ENCODE measurements at regions not wholly inside any gene's neighbourhood (a gene's known extent, or its start where the extent isn't known, plus 50 kb on each side); places are given as distances from the start of the nearest gene placed in this dataset.

DNA sequence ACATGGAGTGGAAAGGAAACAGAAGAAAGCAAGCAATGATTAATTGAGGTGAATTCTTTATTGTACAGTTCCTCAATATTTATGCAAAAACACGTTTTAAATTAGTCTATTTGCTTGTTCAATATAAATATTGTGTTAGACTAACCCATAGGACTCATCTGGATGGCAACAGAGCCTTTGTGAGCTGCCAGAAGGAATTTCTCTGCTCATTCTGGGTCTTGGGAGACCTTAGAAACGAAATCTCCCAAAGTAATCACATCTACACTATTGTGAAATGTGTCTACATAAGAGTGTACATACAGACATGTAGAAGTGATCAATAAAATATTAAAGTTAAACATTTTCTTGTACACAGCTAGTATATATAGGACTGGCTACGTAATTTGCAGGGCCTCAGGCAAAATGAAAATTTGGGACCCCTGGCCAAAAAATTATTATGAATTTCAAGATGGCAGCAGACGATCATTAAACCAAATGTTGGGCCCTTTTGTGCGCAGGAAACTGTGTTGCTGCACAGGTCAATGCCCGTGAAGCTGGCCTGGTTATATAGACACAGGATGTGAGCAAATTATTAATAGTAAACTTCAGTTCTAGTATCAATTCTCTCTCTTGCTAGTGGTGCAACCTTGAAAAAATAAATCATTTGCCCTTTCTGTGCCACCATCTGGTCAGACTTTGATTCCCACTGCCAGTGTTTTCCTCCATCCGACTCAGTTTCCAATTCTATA is 83.3 kb downstream of the MINAR1 start:
- TF ChIP-seq, protein P1, sequence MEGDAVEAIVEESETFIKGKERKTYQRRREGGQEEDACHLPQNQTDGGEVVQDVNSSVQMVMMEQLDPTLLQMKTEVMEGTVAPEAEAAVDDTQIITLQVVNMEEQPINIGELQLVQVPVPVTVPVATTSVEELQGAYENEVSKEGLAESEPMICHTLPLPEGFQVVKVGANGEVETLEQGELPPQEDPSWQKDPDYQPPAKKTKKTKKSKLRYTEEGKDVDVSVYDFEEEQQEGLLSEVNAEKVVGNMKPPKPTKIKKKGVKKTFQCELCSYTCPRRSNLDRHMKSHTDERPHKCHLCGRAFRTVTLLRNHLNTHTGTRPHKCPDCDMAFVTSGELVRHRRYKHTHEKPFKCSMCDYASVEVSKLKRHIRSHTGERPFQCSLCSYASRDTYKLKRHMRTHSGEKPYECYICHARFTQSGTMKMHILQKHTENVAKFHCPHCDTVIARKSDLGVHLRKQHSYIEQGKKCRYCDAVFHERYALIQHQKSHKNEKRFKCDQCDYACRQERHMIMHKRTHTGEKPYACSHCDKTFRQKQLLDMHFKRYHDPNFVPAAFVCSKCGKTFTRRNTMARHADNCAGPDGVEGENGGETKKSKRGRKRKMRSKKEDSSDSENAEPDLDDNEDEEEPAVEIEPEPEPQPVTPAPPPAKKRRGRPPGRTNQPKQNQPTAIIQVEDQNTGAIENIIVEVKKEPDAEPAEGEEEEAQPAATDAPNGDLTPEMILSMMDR (IDR thresholded peaks at IDR 0.05): no peak
- no peak for TF ChIP-seq POLR2A (IDR thresholded peaks at IDR 0.05)
- TF ChIP-seq POLR2AphosphoS5 (IDR thresholded peaks at IDR 0.05): no peak
